Kidney (tissue), 13 donors: ENCODE measurements at regions not wholly inside any gene's neighbourhood (a gene's known extent, or its start where the extent isn't known, plus 50 kb on each side); places are given as distances from the start of the nearest gene placed in this dataset.

Experiments used
- DNase-seq, 5 donors: peaks; one replicate each; pipeline ENCODE4 v3.0.0-alpha.2; 2013 to 2020
- FAIRE-seq: peaks from 2 replicates; lab custom pipeline; 2012; peaks lifted over from hg19 to GRCh38; lab: Jason Lieb, UNC
- H3K27ac ChIP-seq, 2 donors: one replicate each; pipeline ENCODE4 v1.7.0; 2013; ENCODE audit warnings: low read depth in 2 of 2, low read length in 2 of 2, inconsistent platforms in 1 of 2
- H3K27me3 ChIP-seq: one replicate; pipeline ENCODE4 v1.7.1; 2013; ENCODE audit warnings: low read length, inconsistent platforms; ENCODE audit not compliant: control insufficient read depth, insufficient read depth
- H3K36me3 ChIP-seq, 3 donors: one replicate each; pipeline versions ENCODE4 v1.7.0 to v1.7.1; 2013; ENCODE audit warnings: low read length in 3 of 3, control low read depth in 1 of 3, inconsistent platforms in 1 of 3; ENCODE audit not compliant: insufficient read depth in 3 of 3, control insufficient read depth in 2 of 3
- H3K4me1 ChIP-seq, 3 donors: one replicate each; pipeline versions ENCODE4 v1.7.0 to v1.7.1; 2013; ENCODE audit warnings: low read length in 3 of 3, inconsistent platforms in 1 of 3, low read depth in 1 of 3; ENCODE audit not compliant: control insufficient read depth in 2 of 3, insufficient read depth in 2 of 3
- H3K4me3 ChIP-seq, 3 donors: one replicate each; pipeline versions ENCODE4 v1.7.0 to v1.8.1; 2013; ENCODE audit warnings: low read length in 3 of 3, control low read depth in 1 of 3, inconsistent platforms in 1 of 3
- H3K9ac ChIP-seq, 3 donors: one replicate each; pipeline versions ENCODE4 v1.7.0 to v1.7.1; 2013; ENCODE audit warnings: low read length in 3 of 3, control low read depth in 1 of 3, inconsistent platforms in 1 of 3
- H3K9me3 ChIP-seq, 3 donors: one replicate each; pipeline versions ENCODE4 v1.7.0 to v1.7.1; 2013; ENCODE audit warnings: low read length in 3 of 3, control low read depth in 1 of 3, inconsistent platforms in 1 of 3; ENCODE audit not compliant: control insufficient read depth in 2 of 3, insufficient read depth in 1 of 3
- intact Hi-C: fragments of 100-400 bp; cut with DNase I; formaldehyde crosslinking; loops from one replicate; pipeline ENCODE4 v1.11.1; 2022
- TF ChIP-seq, protein P1 (sequence below): IDR thresholded peaks from 3 replicates; pipeline ENCODE4 v1.5.1; 2012; ENCODE audit warnings: mild to moderate bottlenecking, moderate library complexity, borderline replicate concordance; ENCODE audit not compliant: insufficient read depth; ENCODE audit errors: extremely low read depth
- donor health status: control.
- donor health status: control.
- donor health status: control.
- donor health status: control.
- donor health status: control.
- donor health status: DM: yes; HTN: yes; CAD: no.
- donor health status: Normal renal cell carcinoma (clear cell type).

DNA sequence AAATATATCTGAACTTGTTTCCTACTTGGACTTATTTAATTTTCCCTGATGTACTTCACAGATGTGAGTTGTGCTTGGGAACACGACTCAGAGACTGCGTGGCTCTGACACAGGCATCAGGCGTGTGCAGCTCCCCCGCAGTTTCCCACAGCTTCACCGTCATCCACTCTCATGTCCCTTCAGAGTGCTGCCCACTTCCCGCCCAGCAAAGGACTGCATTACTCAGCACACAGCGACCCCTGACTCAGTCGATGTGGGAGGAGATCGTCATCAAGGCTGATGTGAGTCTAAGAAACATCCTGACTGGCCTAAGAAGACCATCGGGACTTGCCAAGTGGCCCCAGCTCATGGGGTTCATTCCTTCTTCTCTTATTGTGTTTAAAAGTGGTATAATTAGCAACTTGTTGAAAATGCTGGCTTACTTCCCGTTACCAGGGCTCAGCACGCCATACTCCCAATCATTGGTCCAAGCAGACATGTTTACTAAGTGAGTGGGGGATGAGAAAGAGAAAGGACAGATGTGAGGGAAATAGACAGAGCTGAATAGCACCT lies 539.4 kb upstream of the JARID2 start:
- intact Hi-C loops: no loop called here
- no peak overlapping the region for H3K27ac ChIP-seq
- DNase-seq (peak; percentile 45 to 72 (median 63)), FAIRE-seq (no peak)
- no peaks in the 10 kb centered on the region for H3K9me3 ChIP-seq
- no peaks in the 10 kb centered on the region for H3K36me3 ChIP-seq
- H3K4me3 ChIP-seq: no peak overlapping the region
- no peak overlapping the region for H3K9ac ChIP-seq
- TF ChIP-seq, protein P1, sequence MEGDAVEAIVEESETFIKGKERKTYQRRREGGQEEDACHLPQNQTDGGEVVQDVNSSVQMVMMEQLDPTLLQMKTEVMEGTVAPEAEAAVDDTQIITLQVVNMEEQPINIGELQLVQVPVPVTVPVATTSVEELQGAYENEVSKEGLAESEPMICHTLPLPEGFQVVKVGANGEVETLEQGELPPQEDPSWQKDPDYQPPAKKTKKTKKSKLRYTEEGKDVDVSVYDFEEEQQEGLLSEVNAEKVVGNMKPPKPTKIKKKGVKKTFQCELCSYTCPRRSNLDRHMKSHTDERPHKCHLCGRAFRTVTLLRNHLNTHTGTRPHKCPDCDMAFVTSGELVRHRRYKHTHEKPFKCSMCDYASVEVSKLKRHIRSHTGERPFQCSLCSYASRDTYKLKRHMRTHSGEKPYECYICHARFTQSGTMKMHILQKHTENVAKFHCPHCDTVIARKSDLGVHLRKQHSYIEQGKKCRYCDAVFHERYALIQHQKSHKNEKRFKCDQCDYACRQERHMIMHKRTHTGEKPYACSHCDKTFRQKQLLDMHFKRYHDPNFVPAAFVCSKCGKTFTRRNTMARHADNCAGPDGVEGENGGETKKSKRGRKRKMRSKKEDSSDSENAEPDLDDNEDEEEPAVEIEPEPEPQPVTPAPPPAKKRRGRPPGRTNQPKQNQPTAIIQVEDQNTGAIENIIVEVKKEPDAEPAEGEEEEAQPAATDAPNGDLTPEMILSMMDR: no peak
- H3K27me3 ChIP-seq: no peaks in the 10 kb centered on the region
- H3K4me1 ChIP-seq: no peaks in the 10 kb centered on the region

DNA sequence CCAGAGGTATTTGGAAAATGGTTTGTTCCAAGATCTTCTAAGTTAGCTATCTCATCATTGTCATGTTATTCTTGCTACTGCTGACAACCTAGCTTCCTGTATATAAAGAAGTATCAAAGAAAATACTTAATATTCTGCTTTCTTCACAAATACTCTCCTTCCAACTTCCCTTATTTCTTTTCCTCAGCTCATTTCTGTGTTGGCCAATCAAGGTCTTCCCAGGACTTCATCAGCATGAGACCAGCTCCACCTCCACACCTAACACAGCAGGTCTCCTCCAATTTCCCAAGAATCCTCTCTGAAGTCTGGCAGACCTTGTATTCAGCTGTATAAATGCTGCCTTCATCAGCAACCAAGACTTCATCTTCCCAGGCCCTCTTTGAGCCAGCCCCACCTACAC lies 538.6 kb upstream of the JARID2 start:
- H3K4me3 ChIP-seq: no peak overlapping the region
- intact Hi-C loops: no loop called here
- no peaks in the 10 kb centered on the region for H3K4me1 ChIP-seq
- H3K27ac ChIP-seq: no peak overlapping the region
- no peaks in the 10 kb centered on the region for H3K36me3 ChIP-seq
- DNase-seq (no peak), FAIRE-seq (no peak)
- no peaks in the 10 kb centered on the region for H3K27me3 ChIP-seq
- no peaks in the 10 kb centered on the region for H3K9me3 ChIP-seq
- no peak overlapping the region for H3K9ac ChIP-seq
- TF ChIP-seq, protein P1: no peak

DNA sequence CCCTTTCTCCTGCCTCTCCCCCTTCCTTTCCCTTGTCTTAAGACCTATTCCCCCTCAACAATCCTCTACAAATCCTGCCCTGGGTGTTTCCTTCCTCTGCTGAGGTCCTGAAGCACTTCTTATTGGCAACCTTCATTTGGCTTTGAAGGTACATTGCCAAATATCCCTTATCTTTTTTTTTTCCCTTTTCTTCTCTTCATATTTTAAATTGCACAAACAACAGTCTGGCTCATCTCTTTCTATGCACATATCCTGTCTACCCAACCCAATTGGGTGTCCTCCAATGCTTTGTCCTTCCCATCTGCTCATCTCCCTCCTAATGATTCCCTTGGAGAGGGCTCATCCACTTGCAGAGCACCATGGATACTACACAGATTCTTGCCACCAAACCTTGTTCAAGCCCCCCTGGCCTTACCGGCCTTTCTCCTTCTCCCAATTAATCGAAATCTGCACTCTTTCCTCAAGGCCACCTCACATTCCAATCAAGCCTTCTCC lies 537.9 kb upstream of the JARID2 start:
- intact Hi-C loops: no loop called here
- Histone ChIP-seq H3K9ac (no peak overlapping the region), H3K27me3 (no peaks in the 10 kb centered on the region), H3K27ac (no peak overlapping the region), H3K4me1 (peaks cover 0 to under 1% (median 0%) of the 10 kb centered on the region in 3 donors), H3K4me3 (no peak overlapping the region), H3K9me3 (no peaks in the 10 kb centered on the region), H3K36me3 (no peaks in the 10 kb centered on the region)
- DNase-seq (no peak), FAIRE-seq (no peak)
- TF ChIP-seq, protein P1: no peak

DNA sequence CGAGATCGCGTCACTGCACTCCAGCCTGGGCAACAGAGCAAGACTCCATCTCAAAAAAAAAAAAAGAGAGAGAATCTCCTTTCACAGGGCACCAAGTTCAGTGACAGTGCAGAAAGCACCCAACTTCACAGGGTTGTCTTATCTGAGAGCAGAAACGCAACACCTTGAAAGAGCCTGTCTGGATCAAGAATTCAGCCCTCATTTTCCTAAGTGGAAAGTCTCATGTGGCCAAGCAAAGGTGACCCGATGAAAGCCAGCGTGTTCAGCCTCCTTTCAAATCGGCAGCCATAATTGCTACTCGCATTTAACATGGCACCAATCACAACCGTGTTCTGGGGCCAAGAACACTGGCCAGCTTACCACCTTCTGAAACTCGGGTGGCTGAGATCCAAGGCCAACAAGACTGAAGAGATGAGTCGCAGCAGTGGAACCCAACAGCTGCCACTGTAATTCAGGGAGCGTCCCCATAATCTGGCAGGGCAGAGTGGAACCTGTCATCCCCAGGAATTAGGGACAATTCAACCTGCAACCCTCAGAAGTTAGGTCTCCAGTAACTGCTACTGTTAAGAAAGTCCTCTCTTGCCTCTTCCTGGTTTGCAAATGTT lies 536.7 kb upstream of the JARID2 start:
- Histone ChIP-seq H3K4me1 (peaks cover 0 to 4% (median 0%) of the 10 kb centered on the region in 3 donors), H3K9ac (no peak overlapping the region), H3K27ac (no peak overlapping the region), H3K27me3 (no peaks in the 10 kb centered on the region), H3K36me3 (no peaks in the 10 kb centered on the region), H3K4me3 (no peak overlapping the region), H3K9me3 (no peaks in the 10 kb centered on the region)
- no peak for FAIRE-seq
- TF ChIP-seq, protein P1: no peak
- no peak for DNase-seq
- intact Hi-C loops: no loop called here
